ENCODE measurements at regions not wholly inside any gene's neighbourhood (a gene's known extent, or its start where the extent isn't known, plus 50 kb on each side); places are given as distances from the start of the nearest gene placed in this dataset.

- Histone ChIP-seq H3K27me3 (replicated peaks; ENCODE audit: control insufficient read depth, insufficient read depth, low read length) (no peaks in the 10 kb centered on the region), H3K4me3 (replicated peaks; ENCODE audit: low read depth, low read length) (no peak overlapping the region), H3K36me3 (ENCODE audit: control insufficient read depth, insufficient read depth, low read length) (no peaks in the 10 kb centered on the region)
- no peak for DNase-seq (ENCODE audit: extremely low read depth, insufficient read length)
- peak; percentile 12 for TF ChIP-seq CTCF (IDR thresholded peaks at IDR 0.05; ENCODE audit: insufficient read depth, low read length, poor library complexity, severe bottlenecking)
Measured at GRCh38 chr6:142698751-142699150, 246.2 kb downstream of the HIVEP2 start.

- no peak for DNase-seq (ENCODE audit: extremely low read depth, insufficient read length)
- Histone ChIP-seq H3K27me3 (replicated peaks; ENCODE audit: control insufficient read depth, insufficient read depth, low read length) (no peaks in the 10 kb centered on the region), H3K4me3 (replicated peaks; ENCODE audit: low read depth, low read length) (no peak overlapping the region), H3K36me3 (ENCODE audit: control insufficient read depth, insufficient read depth, low read length) (no peaks in the 10 kb centered on the region)
- no peak for TF ChIP-seq CTCF (IDR thresholded peaks at IDR 0.05; ENCODE audit: insufficient read depth, low read length, poor library complexity, severe bottlenecking)
Measured at GRCh38 chr6:142699391-142699790, 245.6 kb downstream of the HIVEP2 start.

GRCh38 chr6:142700032-142700431, 244.9 kb downstream of the HIVEP2 start:
- Histone ChIP-seq H3K36me3 (ENCODE audit: control insufficient read depth, insufficient read depth, low read length) (no peaks in the 10 kb centered on the region), H3K27me3 (replicated peaks; ENCODE audit: control insufficient read depth, insufficient read depth, low read length) (no peaks in the 10 kb centered on the region), H3K4me3 (replicated peaks; ENCODE audit: low read depth, low read length) (no peak overlapping the region)
- TF ChIP-seq CTCF (IDR thresholded peaks at IDR 0.05; ENCODE audit: insufficient read depth, low read length, poor library complexity, severe bottlenecking): no peak
- no peak for DNase-seq (ENCODE audit: extremely low read depth, insufficient read length)

- no peaks in the 10 kb centered on the region for H3K27me3 ChIP-seq (replicated peaks; ENCODE audit: control insufficient read depth, insufficient read depth, low read length)
- TF ChIP-seq CTCF (IDR thresholded peaks at IDR 0.05; ENCODE audit: insufficient read depth, low read length, poor library complexity, severe bottlenecking): no peak
- no peak for DNase-seq (ENCODE audit: extremely low read depth, insufficient read length)
- no peaks in the 10 kb centered on the region for H3K36me3 ChIP-seq (ENCODE audit: control insufficient read depth, insufficient read depth, low read length)
- H3K4me3 ChIP-seq (replicated peaks; ENCODE audit: low read depth, low read length): no peak overlapping the region
Measured at GRCh38 chr6:142700671-142701312, 244.2 kb downstream of the HIVEP2 start.
